Gastroesophageal sphincter (tissue), 4 donors: ENCODE measurements at regions not wholly inside any gene's neighbourhood (a gene's known extent, or its start where the extent isn't known, plus 50 kb on each side); places are given as distances from the start of the nearest gene placed in this dataset.

Experiments
- ATAC-seq: fragments of 150-250 bp; one replicate; pipeline ENCODE4 v1.9.1; 2016; ENCODE audit warnings: mild to moderate bottlenecking, moderate library complexity
- H3K27ac ChIP-seq, 4 donors: fragments of 200-600 bp; sonication (generic) in 3 of 4; 1 replicate in 3 of 4; 2 replicates in 1 of 4; pipeline ENCODE4 v1.5.1; 2016 to 2019
- H3K27me3 ChIP-seq: fragments of 200-600 bp; sonication (generic); one replicate; pipeline ENCODE4 v1.5.1; 2019
- H3K36me3 ChIP-seq, 2 donors: fragments of 200-600 bp; sonication (generic); one replicate each; pipeline ENCODE4 v1.5.1; 2019; ENCODE audit warnings: control low read depth in 1 of 2
- H3K4me1 ChIP-seq, 3 donors: fragments of 200-600 bp; sonication (generic); 1 replicate in 2 of 3; 2 replicates in 1 of 3; pipeline ENCODE4 v1.5.1; 2016 to 2019; ENCODE audit warnings: control low read depth in 2 of 3
- H3K4me3 ChIP-seq, 2 donors: fragments of 200-600 bp; sonication (generic); one replicate each; pipeline ENCODE4 v1.5.1; 2019; ENCODE audit warnings: mild to moderate bottlenecking in 1 of 2, moderate library complexity in 1 of 2
- H3K9me3 ChIP-seq, 3 donors: fragments of 200-600 bp; sonication (generic); one replicate each; pipeline ENCODE4 v1.5.1; 2017 to 2019; ENCODE audit warnings: control low read depth in 2 of 3
- EP300 ChIP-seq: sonication (generic); formaldehyde crosslinking; IDR thresholded peaks from one replicate; pipeline ENCODE4 v1.6.1; 2017; ENCODE audit warnings: antibody characterized with exemption, mild to moderate bottlenecking
- POLR2A ChIP-seq, 2 donors: fragments of 450-650 bp; IDR thresholded peaks; one replicate each; pipeline ENCODE4 v1.6.1; 2017; ENCODE audit warnings: antibody characterized with exemption in 2 of 2, mild to moderate bottlenecking in 2 of 2, moderate library complexity in 1 of 2
- POLR2AphosphoS5 ChIP-seq: sonication (generic); formaldehyde crosslinking; IDR thresholded peaks from one replicate; pipeline ENCODE4 v1.6.1; 2017; ENCODE audit warnings: antibody characterized with exemption
- WGBS, 2 donors: methylation state at CpG; one replicate each; pipeline ENCODE4 v1.1.5; 2018; ENCODE audit warnings: low coverage in 1 of 2; 5-methylcytosine and 5-hydroxymethylcytosine counted together
- TF ChIP-seq, protein P1 (sequence below), 4 experiments: fragments of 200-600 bp in 2 of 4; fragments of 450-650 bp in 2 of 4; sonication (generic) in 1 of 4; IDR thresholded peaks; one replicate each; pipeline ENCODE4 v1.5.1; 2017 to 2019; ENCODE audit warnings: antibody characterized with exemption in 4 of 4, mild to moderate bottlenecking in 2 of 4, moderate library complexity in 2 of 4

DNA sequence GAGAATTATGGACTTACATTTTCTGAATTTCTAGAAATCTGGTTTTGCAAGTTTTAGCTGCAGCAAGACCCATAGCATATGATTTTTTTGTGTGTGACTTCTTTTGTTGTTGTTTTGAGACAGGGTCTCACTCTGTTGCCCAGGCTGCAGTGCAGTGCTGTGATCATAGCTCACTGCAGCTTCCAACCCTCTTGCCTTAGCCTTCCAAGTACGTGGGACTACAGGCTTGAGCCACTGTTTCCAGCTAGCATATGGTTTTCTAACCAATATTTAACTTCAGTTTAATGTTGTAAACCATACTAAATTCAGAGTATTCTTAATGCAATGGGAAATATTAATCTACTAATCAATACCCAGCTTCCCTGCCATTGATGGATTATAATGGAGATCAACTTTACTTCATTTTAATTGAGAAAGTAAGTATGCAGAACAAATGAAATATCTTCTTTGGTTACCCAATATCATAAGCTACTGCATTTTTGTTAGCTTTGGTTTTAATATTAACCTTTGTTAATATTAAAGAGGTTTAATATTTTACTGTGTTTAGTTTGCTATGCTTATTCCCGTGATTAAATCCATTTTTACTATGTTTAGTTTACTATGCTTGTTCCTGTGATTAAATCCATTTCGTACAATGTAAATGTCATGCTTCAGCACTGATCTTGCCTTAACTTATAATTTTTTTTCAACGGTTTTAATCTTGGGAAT lies 273.4 kb upstream of the TMEFF2 start:
- no peak for TF ChIP-seq POLR2A (IDR thresholded peaks at IDR 0.05)
- TF ChIP-seq, protein P1, sequence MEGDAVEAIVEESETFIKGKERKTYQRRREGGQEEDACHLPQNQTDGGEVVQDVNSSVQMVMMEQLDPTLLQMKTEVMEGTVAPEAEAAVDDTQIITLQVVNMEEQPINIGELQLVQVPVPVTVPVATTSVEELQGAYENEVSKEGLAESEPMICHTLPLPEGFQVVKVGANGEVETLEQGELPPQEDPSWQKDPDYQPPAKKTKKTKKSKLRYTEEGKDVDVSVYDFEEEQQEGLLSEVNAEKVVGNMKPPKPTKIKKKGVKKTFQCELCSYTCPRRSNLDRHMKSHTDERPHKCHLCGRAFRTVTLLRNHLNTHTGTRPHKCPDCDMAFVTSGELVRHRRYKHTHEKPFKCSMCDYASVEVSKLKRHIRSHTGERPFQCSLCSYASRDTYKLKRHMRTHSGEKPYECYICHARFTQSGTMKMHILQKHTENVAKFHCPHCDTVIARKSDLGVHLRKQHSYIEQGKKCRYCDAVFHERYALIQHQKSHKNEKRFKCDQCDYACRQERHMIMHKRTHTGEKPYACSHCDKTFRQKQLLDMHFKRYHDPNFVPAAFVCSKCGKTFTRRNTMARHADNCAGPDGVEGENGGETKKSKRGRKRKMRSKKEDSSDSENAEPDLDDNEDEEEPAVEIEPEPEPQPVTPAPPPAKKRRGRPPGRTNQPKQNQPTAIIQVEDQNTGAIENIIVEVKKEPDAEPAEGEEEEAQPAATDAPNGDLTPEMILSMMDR (IDR thresholded peaks at IDR 0.05) = no peak
- TF ChIP-seq EP300 = no peak
- no peak for TF ChIP-seq POLR2AphosphoS5
- H3K4me3 ChIP-seq = no peak overlapping the region
- no peaks in the 10 kb centered on the region for H3K36me3 ChIP-seq
- no peaks in the 10 kb centered on the region for H3K9me3 ChIP-seq
- no peaks in the 10 kb centered on the region for H3K27me3 ChIP-seq
- H3K4me1 ChIP-seq = no peaks in the 10 kb centered on the region
- whole genome bisulfite sequencing, 2 donors = 61 to 78% methylated on average over 4 of the region's 4 CpGs
- H3K27ac ChIP-seq = no peak overlapping the region
- ATAC-seq = no peak

DNA sequence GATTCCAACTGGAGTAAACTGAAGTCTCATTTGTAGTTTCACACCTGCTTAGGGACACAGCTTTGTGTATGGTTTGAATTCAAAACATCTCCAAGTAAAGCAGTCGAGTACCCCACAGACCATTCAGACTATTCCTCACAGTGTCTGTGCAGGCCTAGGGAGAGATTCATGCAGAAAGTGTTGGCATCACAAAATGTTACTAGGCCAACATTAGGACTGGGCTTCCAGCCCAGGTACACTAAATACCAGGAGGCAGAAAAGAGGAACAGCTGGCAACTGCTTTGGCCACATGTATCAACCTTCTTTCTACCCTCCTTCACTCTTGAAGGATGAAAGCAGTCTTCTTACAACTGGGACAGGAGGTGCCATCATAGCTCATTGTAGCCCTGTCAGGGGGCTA lies 270.4 kb upstream of the TMEFF2 start:
- H3K36me3 ChIP-seq = no peaks in the 10 kb centered on the region
- no peak for TF ChIP-seq POLR2AphosphoS5
- TF ChIP-seq, protein P1 (IDR thresholded peaks at IDR 0.05) = no peak
- no peak for TF ChIP-seq EP300
- TF ChIP-seq POLR2A (IDR thresholded peaks at IDR 0.05) = no peak
- WGBS, 2 donors = 13 to 44% methylated on average over 1 of the region's 1 CpG
- H3K9me3 ChIP-seq = no peaks in the 10 kb centered on the region
- ATAC-seq = no peak
- no peaks in the 10 kb centered on the region for H3K27me3 ChIP-seq
- no peak overlapping the region for H3K4me3 ChIP-seq
- H3K27ac ChIP-seq = no peak overlapping the region
- no peaks in the 10 kb centered on the region for H3K4me1 ChIP-seq

DNA sequence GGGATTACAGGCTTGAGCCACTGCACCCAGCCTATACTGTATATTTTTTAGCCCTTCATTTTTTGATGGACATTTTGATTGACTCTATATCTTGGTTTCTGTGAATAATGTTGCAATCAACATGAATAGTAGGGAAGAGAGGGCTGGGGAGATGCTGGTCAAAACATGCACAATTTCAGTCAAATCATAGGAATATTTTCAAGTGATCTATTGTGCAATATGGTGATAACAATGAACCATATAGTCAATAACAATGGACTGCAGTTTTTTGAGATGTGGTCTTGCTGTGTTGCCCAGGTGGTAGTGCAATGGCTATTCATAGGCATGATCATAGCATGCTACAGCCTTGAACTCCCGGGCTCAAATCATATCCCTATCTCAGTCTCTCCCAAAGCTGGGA lies 264.7 kb upstream of the TMEFF2 start:
- no peaks in the 10 kb centered on the region for H3K4me1 ChIP-seq
- no peak overlapping the region for H3K4me3 ChIP-seq
- no peak overlapping the region for H3K27ac ChIP-seq
- H3K27me3 ChIP-seq = no peaks in the 10 kb centered on the region
- H3K9me3 ChIP-seq = no peaks in the 10 kb centered on the region
- ATAC-seq = no peak
- TF ChIP-seq POLR2A (IDR thresholded peaks at IDR 0.05) (no peak), EP300 (no peak), POLR2AphosphoS5 (no peak)
- TF ChIP-seq, protein P1 (IDR thresholded peaks at IDR 0.05) = no peak
- no peaks in the 10 kb centered on the region for H3K36me3 ChIP-seq
- 89 to 100% methylated on average over 1 of the region's 1 CpG for WGBS, 2 donors

- H3K4me3 ChIP-seq = no peak overlapping the region
- TF ChIP-seq, protein P1 (IDR thresholded peaks at IDR 0.05) = no peak
- no peak for TF ChIP-seq POLR2A (IDR thresholded peaks at IDR 0.05)
- no peak for TF ChIP-seq EP300
- no peak for TF ChIP-seq POLR2AphosphoS5
- 33 to 56% methylated on average over 1 of the region's 1 CpG for WGBS, 2 donors
- H3K36me3 ChIP-seq = no peaks in the 10 kb centered on the region
- no peaks in the 10 kb centered on the region for H3K4me1 ChIP-seq
- H3K9me3 ChIP-seq = no peaks in the 10 kb centered on the region
- H3K27ac ChIP-seq = no peak overlapping the region
- no peak for ATAC-seq
- peaks cover 9% of the 10 kb centered on the region for H3K27me3 ChIP-seq
Observed at GRCh38 chr2:192448881-192449280, 254.1 kb upstream of the TMEFF2 start.

- no peaks in the 10 kb centered on the region for H3K27me3 ChIP-seq
- no peak overlapping the region for H3K27ac ChIP-seq
- no peaks in the 10 kb centered on the region for H3K36me3 ChIP-seq
- H3K4me3 ChIP-seq = no peak overlapping the region
- no peaks in the 10 kb centered on the region for H3K9me3 ChIP-seq
- ATAC-seq = no peak
- TF ChIP-seq POLR2A (IDR thresholded peaks at IDR 0.05) (no peak), EP300 (no peak), POLR2AphosphoS5 (no peak)
- 63 to 75% methylated on average over 4 to 7 of the region's 7 CpGs for WGBS, 2 donors
- H3K4me1 ChIP-seq = no peaks in the 10 kb centered on the region
Observed at GRCh38 chr2:192444286-192444838, 249.6 kb upstream of the TMEFF2 start.
